Tibial nerve (tissue), 4 donors: ENCODE measurements at regions not wholly inside any gene's neighbourhood (a gene's known extent, or its start where the extent isn't known, plus 50 kb on each side); places are given as distances from the start of the nearest gene placed in this dataset.

Experiments used
- CTCF ChIP-seq, 5 experiments: fragments of 200-600 bp in 3 of 5; fragments of 450-650 bp in 2 of 5; sonication (generic) in 3 of 5; IDR thresholded peaks; one replicate each; pipeline ENCODE4 v1.5.1; 2016 to 2019; ENCODE audit warnings: antibody characterized with exemption in 5 of 5, mild to moderate bottlenecking in 3 of 5, moderate library complexity in 2 of 5
- EP300 ChIP-seq, 2 donors: sonication (generic); formaldehyde crosslinking; IDR thresholded peaks; one replicate each; pipeline ENCODE4 v1.6.1; 2017; ENCODE audit warnings: antibody characterized with exemption in 2 of 2, mild to moderate bottlenecking in 1 of 2
- POLR2A ChIP-seq, 2 donors: fragments of 450-650 bp; IDR thresholded peaks; one replicate each; pipeline ENCODE4 v1.6.1; 2017; ENCODE audit warnings: antibody characterized with exemption in 2 of 2, mild to moderate bottlenecking in 2 of 2, moderate library complexity in 2 of 2

DNA sequence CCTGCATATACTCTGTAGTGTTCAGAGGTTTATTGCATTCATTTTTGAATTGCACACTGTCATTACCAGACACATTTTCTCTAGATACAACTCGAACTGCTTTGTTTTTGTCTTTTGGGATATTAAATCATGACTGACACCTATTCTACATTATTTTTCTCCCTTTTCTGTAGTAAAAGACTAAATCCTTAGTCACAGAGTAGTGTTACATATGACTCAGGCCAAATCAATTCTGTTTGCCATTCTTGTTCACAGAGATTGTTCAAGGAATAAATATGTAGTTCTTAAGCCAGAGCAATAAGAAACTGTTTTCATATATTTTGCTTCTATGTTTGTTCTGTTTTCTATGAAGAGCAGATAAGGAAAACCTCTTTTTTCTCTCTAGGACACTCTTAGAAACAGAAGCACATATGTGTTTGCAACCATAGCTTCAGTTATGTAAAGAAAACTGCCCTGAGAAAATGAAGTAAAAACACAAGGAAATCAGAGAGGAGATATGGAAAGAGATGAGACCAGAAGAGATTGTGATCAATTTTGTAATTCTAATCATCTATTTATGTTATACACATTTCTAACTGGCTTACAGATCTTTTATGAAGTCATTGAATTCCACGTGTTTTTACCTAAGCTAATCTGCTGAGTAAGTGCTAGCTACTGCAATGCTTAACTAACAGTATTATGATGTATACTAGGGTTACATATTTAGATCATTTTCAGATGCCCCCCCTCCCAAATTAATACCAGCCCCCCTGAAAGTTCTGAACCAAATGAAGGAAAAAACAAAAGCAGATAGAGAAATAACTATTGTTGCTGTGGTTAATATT lies 1995.6 kb upstream of the CDH6 start:
- TF ChIP-seq CTCF (IDR thresholded peaks at IDR 0.05) (no peak), EP300 (IDR thresholded peaks at IDR 0.05) (no peak), POLR2A (IDR thresholded peaks at IDR 0.05) (no peak)
